ENCODE measurements at regions not wholly inside any gene's neighbourhood (a gene's known extent, or its start where the extent isn't known, plus 50 kb on each side); places are given as distances from the start of the nearest gene placed in this dataset.
A peak's percentile ranks its signal among the peaks of the same experiment; 100 is the strongest.

DNA sequence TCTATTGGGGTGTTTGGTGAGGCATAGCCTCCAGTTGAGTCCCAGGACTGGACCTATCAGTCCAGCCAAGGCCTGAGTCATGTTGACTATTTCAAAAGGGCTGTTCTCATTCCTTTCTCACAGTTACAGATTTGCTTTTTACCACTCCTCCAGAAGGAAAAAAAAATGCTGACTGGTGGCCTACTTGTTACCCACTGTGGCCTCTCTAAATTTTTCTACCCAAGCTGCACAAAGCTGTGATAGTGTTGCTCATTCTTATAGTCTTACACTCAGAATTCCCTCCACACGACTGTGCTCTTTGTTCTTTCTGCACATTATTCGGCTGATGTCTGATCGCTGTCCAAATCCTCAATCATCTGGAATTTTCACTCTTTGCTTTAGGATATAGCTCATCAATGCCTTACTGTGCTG is 1142.2 kb downstream of the IGSF11 start:
- peak; percentile 57 for DNase-seq (ENCODE audit: low spot score)

DNA sequence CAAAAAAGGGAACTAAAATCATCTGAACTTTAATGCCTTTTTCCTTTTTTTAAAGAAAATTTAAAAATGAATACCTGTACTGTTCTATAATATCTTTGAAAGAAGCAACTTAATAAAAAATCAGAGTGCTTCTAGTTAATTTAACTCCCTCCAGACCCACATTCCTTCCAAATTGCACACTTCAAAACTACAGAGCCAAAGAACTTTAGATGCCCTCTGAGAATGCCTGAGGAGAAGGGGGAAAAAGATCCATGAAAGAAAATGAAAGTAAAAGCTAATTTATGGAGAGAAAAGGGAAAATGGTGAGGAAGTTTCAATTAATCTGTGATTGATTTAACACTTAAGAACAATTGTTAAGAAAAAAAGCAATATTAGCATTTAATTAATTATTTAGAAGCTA is 1141.6 kb downstream of the IGSF11 start:
- no peak for DNase-seq (ENCODE audit: low spot score)

DNA sequence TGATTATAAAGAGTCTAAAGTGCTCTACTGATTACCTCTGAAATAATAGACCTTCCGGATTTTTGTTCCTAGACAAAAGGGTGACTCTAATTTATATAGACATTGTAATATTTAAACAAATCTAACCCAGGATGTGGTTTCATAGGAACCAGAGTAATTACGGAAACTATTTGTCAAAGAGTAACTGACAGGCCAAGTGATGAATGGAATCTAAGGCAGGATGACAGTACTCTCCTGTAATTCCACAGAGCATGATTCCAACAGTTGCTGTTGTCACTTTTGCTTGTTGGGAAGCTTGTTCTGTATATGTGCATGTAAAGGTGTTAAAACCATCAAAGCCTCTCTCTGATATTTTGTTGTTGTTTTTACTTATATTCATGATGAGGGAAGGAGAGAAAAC is 1141.0 kb downstream of the IGSF11 start:
- DNase-seq (ENCODE audit: low spot score): peak; percentile 68

DNA sequence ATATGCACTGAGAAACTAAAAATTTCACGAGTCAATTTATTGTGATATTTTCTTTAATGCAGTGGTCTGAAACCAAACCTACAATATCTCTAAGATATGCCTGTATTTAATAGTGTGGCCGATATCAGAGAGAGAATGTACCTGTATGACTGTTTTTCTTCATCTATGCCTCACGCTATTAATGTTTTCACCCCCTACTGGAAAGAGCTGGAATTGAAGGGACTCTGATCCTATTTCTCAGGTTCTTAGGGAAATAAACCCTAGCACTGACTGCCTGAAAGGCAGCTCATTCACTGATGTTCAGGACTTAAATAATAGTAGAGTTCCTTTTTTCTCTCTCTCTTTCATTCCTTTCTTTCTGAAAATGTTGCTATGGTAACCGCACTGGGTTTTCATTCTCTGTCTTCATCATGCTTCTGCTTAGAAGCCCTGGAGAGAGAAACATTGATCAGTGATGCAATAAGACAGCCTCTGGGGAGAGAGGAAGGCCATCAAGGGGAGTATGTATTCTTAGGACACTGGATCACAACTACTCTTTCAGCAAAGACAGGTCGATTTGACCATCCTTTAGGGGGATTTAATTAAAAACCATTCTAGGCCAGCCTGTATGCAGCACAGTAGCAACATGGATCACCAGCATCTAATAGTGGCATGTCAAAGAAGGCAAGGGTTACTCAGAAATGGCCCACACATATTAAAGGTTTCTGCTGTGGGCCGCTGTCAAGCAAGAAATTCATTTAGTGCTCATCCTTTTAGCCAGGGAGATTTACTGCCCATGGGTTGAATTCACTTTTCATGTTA is 1135.7 kb downstream of the IGSF11 start:
- DNase-seq (ENCODE audit: low spot score): no peak

DNA sequence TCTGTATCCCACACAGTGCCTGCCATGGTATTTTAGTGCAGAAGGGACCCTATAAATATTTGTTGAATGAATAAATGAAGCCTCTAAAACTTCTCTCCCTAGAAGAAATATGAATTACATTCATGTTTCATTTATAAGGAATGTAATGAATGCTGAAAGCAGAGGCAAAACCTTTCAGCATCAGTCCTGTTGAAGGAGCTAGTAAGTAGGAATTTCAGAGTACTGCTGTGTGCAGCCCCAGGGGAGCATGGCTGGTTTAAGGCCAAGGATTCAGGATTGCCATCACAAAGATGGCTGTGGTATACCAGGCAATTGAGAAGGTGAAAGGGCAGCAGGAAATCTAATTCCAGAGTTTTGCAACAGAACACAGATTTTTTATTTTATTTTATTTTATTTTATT is 1131.4 kb downstream of the IGSF11 start:
- DNase-seq (ENCODE audit: low spot score): peak; percentile 20

DNA sequence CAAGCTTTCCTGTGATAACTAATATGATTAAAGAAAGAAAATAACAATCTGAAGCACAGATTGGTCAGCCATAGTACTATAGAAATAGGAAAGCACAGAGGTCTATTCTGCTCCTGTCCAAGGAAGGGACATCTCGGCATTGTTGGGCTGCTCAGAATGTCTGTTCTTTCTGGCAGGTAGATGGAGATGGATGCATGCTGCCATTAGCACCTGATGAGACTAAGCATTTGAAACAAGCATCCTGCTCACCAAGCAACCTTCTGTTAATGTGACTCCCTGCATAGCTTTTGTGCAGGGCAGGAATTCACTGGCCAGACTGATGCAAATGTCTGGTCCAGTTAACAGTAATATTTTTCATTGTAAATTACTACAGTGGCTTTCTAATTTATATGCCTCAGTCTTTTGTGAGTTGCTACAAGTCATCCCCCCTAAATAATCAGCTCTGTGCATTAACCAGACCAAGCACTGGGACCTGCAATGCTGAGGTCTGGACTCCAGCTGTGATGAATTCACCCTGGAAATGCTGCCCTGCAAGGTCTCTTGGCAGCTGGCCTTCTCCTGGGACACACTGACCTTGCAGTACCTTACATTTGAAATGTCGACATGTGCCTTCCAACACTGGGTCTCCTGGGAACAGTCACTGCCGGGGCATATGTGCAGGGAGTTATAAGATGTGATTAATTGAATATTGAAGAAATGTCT is 1123.7 kb downstream of the IGSF11 start:
- DNase-seq (ENCODE audit: low spot score): no peak

DNA sequence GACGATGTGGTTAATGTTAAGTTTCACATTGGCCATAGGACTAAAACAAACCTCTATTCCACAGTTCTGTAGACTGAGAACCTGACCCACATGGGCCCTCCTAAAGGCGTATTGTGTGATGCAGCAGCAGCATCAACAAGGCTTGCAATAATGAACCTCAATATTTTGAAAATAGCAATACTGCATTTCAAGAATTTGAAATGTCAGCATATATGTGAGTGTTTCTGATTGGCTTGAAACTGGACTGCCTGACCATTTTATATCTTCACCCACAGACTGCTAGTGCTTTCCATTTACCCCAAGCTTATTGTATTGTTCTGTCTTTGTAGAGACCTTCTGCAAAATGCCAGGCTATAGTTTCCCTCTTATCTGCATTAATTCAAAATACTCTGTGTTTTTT is 1122.3 kb downstream of the IGSF11 start:
- no peak for DNase-seq (ENCODE audit: low spot score)

DNA sequence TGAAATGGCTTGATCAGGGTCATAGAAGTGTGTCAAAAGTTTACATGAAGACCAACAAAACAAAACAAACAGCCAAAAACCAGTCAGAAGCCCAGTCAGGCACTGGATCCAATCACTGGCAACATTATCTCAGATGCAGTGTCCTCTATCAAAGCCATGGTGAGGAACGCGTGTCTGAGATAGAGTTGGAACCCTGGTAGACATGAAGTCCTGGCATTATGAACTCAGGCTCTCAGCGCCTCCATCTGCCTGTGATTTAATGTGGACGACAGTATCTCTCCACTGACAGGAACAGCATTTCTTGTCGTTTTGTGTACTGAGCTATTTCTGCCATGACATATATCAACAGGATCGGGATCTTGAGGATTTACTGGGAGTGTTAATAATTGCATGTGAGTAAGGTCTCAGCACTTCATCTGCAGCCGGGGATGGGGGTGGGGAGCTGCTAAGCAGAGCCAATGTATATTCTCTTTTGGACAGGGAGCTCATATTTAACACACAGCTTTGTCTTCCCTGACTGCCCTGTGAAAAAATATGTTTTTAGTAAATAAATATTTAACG is 1120.0 kb downstream of the IGSF11 start:
- no peak for DNase-seq (ENCODE audit: low spot score)

DNA sequence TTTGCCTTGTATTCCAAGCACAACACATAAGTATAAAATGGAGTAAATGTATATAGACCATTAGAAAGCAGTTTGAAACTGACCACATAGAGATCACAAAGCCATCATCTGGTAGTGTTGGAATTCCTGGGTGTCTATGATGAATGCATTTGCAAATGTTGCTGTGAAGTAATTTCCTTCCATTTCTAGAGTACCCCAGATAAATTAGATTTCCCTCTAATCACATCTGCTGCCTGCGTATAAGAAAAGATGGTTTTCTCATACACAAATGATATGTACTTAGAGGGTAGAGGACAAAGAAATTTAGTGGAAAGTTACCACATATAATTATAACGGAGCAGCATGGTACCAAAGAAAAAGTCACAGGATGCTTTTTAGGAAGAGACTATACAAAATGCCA is 1117.8 kb downstream of the IGSF11 start:
- no peak for DNase-seq (ENCODE audit: low spot score)

DNA sequence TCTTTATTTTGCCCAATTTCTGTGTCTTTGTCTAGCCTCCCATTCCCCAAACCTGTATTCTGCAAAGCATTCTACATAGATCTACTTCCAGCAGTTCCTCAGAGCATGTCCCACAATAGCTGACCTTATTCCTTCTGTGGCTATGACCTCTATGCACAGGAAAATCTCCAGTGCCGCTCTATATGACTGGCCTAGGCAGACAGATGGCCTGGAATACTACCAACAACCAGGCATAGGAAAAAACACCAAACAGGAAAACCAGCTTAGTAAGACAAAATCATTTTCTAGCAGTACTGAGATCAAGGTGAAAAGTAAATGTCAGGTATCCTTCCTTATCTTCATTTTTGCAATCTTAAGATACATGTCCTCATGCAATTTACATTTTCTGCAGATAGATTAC is 1115.0 kb downstream of the IGSF11 start:
- DNase-seq (ENCODE audit: low spot score): no peak

DNA sequence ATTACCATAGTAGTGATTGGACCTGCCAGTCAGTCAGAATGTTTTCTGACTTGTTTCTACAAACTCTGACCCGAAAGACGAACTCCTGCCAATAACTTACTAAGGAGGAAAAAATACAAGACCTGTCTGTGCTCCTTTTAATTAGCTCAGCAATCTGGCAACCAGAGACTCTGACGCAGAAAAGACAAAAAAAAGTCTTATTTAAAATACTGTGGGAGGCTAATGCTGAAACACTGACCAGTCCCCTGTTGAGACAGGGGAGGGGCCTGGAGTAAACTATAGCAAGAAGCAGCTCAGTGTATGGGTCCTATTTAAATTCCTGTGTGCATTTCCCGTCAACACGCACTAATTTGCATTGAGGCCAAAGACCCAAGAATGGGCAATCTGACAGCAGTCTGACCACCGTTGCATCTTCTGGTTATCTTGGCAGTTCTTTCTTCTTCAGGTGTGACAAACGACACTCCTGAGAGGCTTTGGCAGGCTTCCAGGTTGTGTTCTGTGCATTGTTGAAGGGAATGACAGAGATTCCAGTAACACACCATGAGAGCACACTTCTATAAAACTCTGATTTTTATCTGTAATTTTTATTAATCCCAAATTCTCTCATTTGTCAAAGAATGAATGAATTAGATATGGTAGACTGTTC is 1114.3 kb downstream of the IGSF11 start:
- no peak for DNase-seq (ENCODE audit: low spot score)

DNA sequence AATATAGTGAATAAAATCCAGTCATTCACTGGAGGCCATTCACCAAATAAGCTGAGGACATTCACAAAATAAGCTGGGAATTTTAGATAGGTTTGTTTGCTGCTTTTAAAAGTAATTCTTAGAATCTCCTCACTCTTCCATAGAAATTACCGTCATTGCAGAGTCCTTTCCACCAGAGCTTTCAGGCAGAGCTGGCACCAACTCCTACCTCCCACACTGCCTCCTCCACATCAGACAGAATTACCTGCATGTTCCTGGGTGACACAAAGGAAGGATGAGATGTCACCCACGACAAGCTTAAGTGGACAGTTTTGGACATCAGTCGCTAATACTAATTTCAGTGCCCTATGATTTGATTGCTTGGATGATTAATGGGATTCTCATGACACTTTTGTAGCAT is 1113.2 kb downstream of the IGSF11 start:
- DNase-seq (ENCODE audit: low spot score): no peak

DNA sequence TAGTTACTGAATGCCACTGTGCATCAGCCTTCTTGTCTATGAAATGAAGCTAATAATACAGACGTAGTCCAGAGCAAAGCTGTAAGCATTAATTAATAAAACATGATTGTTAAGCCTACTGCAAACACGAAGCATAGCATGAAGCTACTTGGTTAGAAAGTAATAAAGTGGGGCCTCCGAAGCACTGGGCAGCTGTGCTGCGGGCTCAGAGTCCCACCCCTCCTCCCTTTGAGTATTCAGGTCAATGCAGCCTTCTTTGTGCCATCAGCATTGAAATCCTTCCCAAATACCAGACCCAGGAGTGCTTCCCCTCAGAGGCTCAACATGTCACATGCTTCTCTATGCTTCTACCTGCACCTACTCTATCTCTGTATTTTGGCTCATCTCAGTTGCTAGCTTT is 1112.6 kb downstream of the IGSF11 start:
- DNase-seq (ENCODE audit: low spot score): no peak

DNA sequence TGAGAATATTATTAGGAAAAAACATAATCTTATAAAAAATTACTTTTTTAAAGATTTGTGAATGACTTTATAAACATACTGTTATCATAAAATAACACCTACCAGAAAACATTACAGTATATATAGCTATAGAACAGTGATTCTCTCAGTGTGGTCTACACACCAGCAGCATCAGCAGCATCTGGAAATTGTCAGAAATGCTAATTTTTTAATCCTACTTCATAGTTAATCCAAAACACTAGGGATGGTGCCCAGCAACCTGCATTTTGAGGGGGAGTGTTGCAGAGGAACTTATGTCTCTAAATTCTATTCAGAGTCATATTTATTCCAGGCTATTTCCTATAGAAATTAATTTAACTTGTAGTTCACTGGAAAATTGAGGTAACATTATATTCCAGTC is 1107.8 kb downstream of the IGSF11 start:
- DNase-seq (ENCODE audit: low spot score): no peak

DNA sequence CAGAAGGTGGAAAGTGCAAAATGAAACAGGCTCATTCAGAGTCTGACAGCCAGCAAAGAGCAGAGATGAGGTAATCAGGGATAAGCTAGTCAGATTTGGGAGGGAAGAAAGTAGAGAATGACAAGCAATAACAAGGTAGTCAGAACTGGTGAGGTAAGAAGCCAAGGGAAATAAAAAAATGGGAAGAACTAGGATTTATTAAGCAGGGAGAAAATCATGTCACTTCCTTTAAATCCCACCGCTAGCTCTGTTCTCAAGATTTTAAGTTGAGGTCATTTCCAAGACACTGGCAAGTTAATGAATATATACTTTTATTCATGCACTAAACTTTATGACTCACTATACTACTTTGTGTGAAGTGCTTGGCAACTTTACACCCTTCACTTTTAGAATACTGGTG is 1106.8 kb downstream of the IGSF11 start:
- DNase-seq (ENCODE audit: low spot score): no peak

DNA sequence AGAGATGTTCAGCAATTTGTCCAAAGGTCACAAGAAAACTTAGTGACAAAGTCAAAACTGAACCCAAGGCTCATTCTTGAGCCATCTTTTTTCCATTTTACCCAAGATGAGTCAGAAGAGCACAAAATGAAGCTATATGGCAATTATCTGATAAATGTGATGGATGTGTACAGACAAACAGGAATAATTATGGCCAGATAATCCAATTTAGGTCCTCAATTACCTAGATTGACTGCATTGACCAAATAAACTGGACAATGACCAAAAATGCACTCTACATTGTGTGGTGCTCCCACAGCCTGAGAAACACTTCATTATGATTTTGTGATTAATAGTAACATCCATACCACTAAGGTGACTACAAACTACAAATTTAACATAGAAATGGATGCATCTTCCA is 1105.8 kb downstream of the IGSF11 start:
- no peak for DNase-seq (ENCODE audit: low spot score)

DNA sequence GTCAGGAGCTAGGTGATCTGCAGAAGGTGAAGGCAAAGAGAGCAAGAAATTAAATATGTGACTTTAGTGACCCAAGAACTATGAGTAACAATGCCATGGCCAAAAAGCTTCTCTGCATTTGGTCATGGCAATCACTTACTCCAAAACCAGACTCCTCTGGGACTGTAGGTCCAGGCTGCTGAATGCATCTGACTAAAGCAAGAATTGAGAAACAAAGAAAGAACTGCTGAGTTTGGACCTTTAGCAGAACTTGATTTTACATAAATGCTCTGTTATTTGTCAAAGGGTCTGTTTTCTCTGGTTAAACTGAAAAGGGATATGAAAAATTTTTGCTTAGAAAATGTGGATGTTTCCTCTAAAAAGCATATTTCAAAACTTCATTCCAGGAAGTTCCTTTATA is 1102.2 kb downstream of the IGSF11 start:
- no peak for DNase-seq (ENCODE audit: low spot score)

DNA sequence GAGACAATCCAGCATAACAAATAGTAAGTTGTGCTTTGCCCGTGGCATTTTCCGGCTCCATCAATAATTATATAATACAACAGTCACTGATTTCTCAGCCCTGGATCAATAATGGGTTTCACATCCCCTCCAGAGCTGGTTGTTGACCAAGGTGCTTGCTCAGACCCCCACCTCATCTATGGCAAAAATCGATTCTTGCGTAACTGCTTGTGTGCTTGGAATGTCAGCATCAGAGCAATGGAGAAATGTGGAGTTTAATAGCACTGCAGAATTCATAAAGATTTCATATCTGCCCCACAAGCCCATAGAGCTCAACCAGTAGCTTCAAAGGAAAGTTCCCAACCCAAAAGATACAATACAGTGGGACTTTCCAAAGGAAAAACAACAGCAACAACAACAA is 1098.5 kb downstream of the IGSF11 start:
- DNase-seq (ENCODE audit: low spot score): no peak

DNA sequence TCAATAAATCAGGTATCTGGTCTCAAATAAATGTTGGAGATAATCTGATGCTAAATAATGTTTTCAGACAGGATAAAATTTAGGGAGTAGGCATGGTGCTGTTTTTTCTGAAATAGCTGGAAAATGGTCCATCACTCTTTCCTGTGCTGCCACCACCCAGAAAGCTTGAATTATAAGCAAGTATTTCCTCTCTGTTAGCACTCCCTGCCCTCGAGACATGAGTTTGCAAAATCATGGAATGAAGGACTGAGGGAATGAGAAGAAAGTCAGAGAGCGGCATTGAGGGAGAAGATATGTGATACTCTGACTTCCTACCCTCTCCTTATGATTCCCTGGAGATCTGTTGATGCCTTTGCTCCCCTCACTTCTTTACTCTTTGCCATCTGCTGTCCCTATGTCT is 1095.7 kb downstream of the IGSF11 start:
- no peak for DNase-seq (ENCODE audit: low spot score)

DNA sequence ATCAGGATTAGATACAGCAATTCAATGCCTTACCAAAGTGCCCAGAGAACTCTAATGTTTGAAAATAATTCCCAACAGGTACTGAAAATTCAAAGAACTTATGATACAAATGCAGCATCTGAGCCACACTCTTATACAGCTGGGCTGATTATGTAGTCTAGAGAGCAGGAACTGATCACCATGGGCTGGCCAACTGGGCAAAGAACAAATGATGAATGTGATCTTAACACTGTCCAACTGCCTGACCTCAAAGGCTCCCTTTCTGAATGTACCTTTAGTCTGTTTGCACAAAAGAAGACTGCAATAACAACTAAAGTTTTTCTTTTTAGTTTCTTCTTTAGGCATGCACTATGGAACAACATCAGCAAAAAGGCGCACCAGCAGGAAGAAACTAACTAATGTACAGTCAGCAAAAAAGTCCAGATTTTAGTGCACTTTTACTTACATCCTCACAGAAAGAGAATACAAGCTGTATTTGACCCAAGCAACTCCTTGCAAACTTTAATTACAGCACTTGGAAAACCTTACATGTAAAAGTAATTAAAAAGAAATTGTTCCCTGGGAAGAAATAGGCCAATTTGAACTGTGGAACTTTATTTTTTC is 1095.1 kb downstream of the IGSF11 start:
- no peak for DNase-seq (ENCODE audit: low spot score)

DNA sequence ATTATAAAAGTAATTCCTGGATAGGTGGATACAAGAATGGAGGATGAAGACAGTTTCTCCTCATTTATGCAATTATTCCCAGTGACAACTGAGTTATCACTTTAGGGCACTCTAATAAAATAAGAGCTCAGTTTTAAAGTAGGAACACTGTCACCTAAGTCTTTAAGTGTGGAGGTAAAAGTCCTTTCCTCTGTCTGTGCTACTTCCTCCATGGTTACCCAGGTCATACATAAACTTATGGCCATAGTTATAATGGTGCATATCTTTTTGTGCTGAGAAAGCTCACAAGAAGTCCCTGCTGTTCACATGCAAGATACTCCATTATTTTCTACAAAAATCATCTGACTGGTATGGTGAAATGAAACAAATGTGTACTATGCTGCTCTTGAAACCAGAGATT is 1093.6 kb downstream of the IGSF11 start:
- no peak for DNase-seq (ENCODE audit: low spot score)

DNA sequence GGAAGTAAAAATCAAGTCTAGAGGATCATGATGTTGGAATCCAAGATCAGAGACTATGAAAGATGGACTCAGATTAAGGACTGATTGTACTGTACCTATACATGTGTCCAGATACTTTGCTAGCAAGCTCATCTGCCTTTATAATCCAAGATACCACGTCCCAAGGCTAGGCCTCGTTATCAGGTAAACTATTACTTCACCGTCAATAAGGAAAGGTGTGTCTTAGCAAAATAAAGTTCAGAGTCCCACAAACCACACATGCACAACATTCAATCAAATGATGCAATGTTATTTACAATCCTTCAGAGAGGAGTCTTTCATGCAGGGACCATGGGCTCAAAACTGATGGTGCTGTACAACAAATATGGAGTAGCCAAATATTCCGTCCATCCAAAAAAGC is 1092.9 kb downstream of the IGSF11 start:
- no peak for DNase-seq (ENCODE audit: low spot score)

DNA sequence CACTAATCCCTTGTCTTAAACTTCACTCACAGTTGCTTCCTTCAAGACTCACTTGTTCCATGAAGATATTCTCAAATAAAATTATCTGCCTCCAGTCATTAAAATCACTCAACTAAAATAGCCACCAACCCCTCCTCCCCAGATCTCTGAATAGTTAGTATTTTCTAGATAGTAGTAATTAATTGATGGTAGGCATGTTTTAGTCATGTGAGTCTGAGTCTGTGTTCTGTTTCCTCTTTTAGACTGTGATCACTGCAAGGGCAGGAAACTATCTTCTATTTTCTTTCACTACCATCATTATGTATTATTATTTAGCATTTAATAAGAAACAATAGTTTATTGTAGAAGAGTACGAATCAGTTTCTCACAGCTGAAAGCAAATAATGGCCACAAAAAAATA is 1080.5 kb downstream of the IGSF11 start:
- peak; percentile 64 for DNase-seq (ENCODE audit: low spot score)

All from COLO829 (cell line).